ENCODE measurements at regions not wholly inside any gene's neighbourhood (a gene's known extent, or its start where the extent isn't known, plus 50 kb on each side); places are given as distances from the start of the nearest gene placed in this dataset.
A peak's percentile ranks its signal among the peaks of the same experiment; 100 is the strongest.
"Not testable (repeated sequence)": the region's sequence is repeated elsewhere in the genome, so short reads cannot be mapped to it uniquely, and the experiment has no call there.

DNA sequence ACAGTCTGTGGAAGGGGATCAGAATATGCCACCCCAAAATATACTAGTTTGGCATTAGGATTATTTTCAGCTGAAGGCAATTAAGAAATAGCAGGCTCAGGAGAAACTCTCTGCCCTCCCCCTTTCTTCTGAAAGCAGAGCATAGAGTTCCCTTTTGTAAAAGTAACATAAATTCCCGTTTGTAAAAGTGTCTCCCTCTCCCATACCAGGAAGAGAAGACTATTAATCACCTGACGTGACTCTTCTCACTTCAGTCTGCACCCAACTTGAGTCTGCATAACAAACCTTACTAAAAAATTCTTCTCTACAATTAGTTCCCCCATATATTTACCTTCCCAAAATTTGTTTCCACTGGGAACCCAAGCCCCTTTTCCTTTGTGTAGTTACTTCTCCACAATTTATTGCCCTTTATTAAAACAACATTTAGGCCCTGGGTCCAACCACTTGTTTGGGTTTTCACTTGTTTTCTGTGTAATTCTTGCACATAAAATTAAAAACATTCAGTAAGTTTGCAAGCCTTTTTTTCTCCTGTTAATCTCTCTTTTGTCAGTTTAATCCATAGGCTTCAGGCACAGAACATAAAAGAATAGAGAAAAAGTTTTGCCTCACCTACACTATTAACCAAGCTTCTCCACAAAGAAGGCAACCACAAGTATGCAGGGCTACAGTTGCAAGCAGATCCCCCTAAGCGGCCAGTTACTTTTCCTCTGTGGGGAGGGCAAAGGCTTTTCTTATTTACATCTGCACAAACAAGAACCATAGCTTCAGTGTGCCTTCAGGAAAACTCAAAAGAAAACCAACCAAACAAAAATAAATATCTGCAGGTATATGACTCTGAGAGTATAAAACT lies 73.8 kb upstream of the EPCAM start:
- no peak for DNase-seq

DNA sequence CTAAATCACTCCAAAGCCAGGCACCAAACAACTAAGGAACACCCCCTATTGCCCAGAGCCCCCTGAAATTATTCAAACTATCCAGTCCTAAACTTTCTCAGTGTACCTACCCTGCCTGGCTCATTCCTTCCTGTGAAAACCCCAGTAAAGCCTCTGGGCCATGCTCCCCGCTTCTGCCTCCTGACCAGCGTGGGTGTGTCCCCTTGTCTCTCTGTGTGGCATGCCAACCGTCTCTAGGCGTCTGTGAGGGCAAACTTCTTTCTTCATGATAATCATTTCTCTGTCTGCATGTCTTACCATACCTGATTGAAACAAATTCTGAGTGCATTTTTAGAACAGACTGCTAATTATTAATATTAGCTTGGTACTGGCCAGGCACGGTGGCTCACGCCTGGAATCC lies 75.1 kb upstream of the EPCAM start:
- no peak for DNase-seq

DNA sequence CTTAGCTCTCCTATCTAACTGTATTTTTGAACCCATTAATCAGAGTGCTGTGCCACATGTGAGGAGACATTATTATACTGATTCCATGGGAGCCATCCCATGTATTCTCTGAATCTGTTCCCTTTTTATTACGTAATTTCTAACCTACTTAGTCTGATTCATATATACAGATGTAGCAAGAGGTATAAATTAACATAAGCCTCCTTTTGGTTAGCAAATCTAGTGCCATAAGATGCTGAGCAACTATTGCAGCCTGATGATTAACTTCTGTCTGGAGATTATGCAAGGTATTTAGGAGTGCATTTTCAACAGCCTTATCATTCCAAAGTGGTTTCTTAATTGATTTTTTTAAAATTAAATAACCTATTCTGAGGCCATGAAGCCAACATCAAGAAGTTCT lies 80.2 kb upstream of the EPCAM start:
- DNase-seq = no peak

DNA sequence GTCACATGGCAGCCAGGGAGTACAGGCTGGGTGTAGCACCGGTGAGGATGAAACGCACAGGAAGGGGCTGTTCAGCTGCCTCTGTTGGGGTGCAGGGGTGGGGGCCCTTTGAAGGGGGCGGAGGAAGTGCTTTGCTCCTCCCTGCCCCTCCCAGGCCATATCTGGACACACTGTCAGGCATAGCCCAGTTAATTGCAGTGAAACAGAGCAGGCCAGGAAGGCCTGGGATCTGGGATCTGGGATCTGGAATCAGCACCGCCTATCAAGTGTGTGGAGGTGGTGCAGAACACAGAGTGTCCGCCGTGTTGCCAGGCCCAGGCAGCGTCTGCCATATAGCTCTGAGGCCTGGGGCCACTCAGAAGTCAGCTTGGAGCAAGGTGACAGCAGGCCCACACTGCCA lies 85.5 kb upstream of the EPCAM start:
- DNase-seq = no peak

DNA sequence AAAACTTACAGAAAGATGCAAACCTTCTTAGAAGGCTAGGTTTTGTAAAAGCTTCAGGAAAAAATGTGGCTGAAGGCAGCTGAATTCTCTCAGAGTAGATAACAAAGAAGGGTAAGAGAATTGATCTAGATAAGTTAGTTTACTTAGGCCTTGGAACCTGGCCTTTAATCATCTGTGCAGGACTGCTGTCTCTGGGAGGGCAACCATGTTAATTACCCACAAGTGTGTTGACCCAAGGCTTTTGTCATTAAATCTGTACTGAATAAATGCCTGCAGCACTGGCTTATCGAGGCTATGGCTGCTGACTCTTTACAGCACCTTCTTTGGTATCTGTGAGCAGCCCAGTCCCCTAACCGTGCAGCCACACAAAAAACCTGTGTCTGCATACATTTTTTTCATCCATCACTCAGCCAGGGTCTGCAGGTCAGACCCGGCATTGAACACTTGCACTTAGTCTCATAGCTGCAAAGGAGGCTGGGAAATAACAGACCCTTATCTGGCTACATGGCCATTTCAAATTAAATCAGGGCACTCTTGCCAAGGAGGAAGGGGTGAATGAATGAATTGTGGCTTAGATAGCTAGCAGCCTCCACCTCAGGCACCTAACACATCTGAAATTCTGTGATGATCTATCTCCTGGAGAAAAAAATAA lies 86.4 kb upstream of the EPCAM start:
- DNase-seq = no peak

DNA sequence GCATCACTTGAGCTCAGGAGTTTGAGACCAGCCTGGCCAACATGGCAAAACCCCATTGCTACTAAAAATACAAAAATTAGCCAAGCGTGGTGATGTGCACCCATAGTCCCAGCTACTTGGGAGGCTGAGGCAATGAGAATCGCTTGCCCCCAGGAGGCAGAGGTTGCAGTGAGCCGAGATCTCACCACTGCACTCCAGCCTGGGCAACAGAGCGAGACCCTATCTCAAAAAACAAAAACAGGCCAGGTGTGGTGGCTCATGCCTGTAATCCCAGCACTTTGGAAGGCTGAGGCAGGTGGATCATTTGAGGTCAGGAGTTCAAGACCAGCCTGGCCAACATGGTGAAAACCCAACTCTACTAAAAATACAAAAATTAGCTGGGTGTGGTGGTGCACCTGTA lies 89.6 kb upstream of the EPCAM start:
- not testable (repeated sequence) for DNase-seq

DNA sequence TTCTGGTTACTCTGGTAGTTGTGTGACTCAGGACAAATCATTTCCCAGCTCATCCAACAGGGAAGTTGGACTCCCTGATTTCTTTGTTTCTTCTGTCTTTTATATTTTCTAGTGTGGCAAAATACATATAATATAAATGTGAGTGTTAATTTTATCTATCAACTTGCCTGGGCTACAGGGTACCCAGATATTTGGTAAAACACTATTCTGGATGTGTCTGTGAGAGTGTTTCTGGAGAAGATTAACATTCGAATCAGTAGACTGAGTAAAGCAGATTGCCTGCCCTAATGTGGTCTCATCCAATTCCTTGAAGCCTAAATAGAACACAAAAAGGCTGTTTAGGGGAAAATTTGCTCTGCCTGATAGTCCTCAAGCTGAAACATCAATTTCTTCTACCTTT lies 91.1 kb upstream of the EPCAM start:
- DNase-seq = no peak

DNA sequence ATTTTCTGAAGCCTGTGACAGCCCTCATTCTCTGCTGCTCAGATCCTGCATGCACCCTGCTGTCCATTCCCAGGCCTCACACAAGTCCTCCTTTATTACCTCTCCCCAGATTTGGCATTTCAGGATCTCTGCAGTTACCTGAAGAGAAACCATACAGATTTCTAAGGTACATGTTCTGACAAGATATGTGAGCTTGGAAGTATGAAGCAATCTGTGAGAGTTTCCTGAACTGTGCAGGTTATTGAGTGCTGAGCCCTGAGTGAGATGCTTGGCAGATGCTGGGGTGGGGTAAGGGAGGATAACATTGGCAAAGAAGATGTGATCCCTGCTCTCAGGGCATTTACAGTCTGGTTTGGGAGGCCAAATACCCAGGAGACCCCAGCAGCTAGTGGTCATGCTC lies 91.9 kb upstream of the EPCAM start:
- no peak for DNase-seq

DNA sequence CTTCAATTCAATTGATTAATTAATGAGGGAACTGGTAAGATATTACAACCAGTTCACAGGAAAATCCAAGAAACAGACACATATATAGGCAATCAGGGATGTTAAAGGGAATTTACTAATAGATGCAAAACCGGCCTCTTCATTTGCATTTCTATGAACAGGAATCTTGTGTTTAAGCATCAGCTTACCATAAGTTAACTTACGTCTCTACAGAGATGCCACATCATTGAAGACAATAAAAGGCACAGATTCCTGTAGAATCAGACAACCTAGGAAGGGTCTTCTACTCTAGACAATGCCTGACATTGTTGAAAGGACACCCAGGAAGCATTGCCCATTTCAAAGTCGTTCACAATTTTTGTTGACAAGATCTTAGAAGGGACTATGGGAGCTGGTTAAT lies 93.0 kb upstream of the EPCAM start:
- no peak for DNase-seq

DNA sequence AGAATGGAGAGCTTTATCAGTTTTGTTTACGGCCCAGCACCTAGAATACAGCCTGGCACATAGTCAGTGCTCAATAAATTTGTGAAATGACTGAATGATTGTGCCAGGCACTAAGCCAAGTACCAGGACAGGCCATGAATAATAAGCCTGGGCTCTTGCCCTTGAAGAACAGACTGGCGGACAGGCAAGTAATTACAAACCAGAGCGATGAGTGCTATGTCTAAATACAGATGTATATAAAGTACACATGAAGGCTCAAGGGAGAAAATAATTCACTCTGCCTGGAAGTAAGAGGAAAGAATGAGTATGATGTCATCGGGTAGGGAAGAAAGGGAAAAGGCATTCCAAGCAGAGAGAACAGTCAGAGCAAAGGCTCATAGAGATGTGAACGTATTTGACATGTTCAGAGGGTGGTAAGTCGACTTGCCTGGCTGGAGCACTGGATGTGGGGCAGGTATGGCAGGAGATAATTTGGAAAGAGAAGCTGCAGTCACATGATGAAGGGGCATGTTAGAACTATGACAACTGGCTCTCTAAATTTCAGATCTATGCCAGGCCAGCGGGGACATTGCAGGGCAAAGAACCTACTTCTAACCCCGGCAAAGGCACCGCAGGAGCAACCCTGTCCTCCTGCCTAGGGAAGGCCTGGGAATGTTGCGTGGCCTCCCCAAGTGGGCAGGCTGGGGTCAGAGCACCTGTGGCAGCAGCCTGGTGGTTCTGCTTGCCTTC lies 94.9 kb upstream of the EPCAM start:
- DNase-seq = no peak

DNA sequence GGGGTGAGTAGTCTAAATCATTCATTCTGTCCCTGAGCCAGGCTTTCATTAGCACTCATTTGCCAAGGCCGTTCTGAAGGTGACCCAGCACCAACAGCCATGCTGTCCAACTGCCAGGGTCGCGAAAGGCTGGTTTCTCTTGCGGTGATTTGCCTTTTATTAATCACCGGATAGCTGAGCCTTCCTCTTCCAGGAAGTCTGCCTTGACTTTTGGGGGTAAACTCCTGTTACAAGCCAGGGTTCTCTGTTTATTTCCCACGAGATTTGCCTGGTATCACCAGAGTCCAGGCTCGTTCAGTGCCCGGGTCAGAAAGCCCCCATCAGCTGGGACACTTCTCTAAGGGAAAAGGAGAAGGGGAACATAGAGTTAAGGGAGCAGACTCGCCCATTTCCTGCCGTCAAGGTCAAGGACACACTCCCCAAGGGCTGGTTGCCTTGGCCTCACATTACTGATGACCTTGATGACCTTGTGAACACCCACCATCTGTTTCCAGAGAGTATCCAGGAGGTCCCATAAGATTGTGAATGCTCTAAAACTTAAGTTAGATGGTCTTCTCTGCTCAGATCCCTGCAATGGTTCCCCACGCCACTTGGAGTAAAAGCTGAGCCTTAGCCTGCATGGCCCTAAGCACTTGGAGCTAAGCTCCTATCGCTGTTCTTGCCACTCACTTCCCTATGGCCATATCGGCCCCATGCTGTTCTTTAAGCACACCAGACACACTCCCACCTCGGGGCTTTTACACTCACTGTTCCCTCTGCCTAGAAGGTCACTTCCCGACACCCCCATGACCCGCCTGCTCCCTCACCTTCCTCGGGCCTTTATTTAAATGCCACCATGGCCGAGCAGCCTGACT lies 96.0 kb upstream of the EPCAM start:
- no peak for DNase-seq

DNA sequence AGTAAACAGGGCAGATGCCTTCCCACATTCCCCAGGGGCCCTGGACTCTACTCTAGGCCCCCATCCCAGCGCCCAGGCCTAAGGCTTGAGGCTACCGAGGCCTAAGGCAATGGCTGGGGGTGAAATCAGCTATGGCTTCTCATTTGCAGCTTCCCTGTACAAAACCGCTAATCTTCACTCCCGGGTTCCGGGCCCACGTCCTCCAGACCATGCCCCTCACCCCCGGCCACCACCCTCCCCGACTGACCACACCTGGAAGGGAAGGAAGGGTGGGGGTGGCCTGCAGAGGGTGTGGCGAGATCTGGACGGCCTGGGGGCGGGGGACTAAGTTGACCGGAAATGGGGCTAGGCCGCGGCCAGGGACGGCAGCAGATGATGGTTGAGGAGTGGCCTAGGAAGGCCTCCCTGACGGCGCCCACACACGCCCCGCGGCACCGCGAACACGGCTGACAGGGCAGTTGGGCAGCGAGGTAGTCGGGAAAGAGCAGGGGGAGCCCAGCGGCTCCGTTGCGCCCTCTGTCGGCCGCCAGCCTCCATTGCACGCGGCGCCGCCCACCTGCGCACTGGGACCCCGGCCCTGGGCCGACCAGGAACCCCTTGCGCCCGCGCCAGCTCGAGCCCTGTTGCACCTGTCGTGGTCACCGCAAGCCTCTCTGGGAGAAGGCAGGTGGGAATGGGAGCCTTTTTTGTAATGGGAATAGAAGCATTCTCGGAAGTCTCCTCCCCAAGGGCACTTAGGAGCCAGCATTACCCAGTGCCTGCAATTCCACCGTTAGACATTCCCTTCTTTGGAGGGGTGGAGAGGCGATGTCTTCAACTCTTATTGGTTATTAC lies 95.9 kb upstream of the CALM2 start:
- DNase-seq = peak; percentile 38

DNA sequence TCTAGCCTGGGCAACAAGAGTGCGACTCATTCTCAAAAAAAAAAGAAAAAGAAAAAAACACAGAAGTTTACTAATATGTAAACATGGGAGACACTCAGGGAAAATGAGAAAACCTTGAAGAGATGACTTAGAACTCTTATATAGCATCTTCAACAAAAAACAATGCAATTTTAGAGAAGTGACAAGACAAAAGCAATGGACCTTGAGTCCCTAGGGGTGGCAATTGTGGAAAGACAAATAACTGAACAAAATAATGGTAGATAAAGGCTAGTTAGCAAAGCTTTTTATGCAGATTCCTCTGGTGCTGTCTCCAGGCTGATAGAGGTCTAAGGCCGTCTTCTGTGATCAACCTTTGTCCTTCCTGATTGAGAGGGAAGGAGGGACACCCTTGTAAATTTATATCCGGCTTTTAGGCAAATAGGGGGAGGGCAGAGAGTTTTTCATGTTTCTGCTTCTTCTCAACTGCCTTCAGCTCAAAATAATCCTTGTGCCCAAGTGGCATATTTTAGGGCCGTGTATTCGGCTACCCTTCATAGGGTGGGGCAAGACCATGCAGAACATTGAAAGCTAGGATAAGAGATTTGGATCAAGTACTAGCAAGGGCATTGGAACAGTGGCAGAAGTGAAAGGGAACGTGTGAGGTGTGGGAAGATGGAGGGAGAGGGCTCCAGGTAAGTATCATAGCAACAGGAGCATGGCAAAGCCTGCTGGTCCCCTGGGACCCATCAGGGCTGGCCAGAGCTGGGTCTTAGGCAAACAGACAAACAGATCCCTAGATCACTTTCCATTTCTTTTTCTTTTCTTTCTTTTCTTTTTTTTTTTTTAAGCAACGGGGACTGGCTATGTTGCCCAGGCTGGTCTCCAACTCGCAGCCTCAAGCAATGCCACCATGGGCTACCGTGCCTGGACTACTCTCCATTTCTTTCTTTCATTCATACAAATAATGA lies 95.0 kb upstream of the CALM2 start:
- DNase-seq = no peak

DNA sequence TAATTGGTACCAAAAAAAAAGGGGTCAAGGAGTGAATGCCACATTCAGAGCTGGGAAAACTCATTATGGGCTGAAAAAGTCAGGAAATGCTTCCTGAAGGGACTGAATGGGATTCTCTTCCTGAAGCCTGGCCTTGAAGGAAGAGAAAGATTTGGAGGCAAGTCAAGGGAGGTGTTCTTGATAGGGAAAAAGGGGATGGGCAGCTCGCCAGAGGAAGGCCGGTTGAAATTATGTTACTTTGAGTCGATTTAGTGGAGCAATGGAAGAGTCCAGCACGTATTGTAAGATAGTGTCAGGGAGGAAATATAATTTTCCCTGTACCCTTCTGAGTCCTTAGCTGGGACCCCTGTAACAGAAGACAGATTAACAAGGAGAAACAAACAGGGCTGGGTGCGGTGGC lies 94.1 kb upstream of the CALM2 start:
- DNase-seq = no peak

DNA sequence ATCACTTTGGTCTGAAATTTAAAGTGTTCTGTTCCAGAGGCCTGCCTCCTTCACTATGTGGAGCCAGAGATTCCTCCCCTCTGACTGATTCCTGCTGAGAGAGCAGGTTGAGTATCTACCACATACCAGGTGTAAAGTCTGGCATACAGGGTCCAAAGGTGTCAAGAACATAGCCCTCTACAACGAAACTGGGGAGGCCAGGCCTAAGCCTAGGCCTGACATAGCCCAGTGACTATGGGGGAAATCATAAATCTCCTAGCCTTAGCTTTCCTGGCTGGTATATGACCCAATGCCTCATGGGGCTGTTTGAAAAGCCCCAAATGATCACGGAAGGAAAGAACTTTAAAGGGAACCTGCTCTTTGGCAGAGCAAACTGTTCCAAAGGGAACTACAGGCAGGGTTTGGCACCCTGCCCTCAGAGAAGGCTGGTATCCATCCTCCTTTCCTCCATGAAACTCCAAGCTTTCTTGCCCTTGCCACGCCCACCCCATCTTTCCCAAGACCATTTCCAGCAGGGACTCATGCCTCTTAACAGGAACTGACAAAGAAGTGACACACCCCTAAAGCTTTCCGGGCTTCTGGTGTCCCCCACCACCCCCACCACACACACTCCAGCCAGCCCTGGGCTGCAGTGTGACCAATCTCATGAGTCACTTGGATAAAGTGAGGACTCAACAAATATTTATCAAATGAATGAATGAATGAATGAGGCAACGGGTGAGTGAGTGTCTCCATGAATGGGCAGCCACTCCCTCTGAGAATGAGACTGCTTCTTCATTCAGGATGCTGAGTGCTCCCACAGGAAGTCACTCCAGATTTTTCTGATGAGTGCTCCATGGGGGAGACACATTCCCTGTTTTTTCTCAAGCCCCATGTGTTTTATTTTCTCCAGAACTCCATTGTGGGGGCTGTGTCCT lies 93.3 kb upstream of the CALM2 start:
- DNase-seq = no peak

DNA sequence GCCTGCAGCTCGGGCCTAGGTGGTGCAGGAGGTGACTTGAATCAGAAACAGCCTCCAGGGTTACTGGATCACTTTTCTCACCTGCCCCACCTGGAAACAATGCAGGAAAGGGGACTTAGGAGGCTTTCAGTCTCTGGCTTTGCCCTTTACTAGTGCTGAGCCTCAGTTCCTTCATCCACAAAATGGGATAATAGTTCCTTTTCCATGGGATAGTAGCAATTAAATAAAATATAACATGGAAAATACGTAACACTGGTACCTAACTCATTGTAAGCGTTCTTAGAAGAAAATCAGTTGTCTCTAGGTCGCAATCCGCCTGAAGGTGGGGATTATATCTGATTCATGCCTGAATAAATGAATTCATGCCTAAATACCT lies 91.4 kb upstream of the CALM2 start:
- DNase-seq = no peak

DNA sequence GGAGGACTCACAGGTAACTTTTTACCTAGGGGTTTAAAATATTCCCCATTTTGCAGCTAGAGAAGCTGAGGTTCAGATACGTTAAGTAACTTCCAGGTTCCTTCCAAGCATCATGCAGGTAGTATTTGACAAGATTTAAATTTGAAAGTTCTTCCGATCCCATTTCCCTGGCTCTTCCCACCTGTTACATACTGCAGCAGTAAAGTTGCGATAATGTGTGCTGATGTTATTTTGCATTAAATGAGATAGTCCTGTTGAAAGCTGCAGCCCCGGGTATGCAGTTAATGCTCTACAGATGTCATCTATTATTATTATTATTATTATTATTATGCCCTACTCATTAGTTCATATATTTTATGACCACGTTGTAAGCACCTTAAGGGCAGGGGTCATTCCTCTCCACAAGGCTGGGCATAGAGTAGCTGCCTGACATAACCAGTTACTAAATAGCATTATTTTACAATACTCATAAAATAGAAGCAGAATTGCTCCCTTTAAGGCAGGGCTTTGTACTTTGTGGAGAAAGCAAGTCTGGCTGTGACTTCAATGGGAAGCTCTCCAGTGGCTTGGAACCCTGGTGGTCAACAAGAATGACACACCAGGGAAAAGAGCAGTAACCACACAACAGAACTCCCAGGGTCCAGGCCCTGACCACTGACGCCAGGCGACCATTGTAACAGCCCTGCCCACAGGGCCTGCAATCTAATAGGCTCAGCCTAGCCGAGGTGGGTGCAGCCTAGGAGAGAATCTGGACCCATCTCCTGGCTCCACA lies 90.8 kb upstream of the CALM2 start:
- DNase-seq = no peak

DNA sequence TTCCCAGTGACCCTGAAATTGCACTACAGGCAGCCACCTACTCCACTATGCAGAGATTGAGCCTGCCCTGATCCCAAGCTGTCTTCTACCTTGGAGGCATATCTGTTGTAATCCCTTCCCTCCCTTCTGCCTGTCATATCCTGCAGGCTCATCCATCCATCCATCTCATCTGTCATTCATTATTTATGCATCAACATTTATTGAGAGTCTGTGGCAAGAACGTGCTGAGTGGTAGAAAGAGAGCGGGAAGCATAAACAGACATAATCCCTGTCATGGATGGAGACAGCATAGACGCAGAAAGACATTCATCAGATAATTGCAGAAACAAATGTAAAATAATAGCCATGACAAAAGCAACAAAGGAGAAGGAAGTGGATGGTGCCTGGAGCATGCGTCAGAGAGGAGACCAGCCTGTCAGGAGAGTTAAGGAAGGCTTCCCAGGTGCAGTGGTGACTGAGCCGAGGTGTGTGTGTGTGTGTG lies 89.5 kb upstream of the CALM2 start:
- no peak for DNase-seq

DNA sequence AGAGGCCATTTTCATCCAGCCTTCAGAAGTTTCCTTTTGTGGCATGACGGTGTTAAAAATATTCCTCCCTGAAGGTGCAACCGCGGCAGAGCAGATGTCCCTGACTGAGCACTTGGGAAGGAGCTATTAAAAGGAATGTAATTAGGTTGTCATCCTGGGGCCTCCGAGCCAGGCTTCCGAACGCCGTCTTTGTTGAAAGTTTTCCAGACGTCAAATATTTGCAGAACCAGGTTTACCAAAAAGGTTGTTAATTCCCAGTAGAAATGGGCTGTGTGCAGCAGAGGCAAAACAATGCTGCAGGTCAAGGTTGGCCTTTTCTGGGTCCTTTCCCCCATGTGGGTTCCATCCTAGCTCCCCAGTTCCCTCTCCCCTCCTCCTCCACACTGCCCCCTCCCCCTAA lies 88.8 kb upstream of the CALM2 start:
- DNase-seq = no peak

All from effector CD8-positive, alpha-beta T cell (primary cell).